Right lung (tissue), 2 donors: ENCODE measurements at regions not wholly inside any gene's neighbourhood (a gene's known extent, or its start where the extent isn't known, plus 50 kb on each side); places are given as distances from the start of the nearest gene placed in this dataset.

Experiments used
- DNase-seq, 2 donors: peaks; one replicate each; pipeline ENCODE4 v3.0.0-alpha.2; 2013

DNA sequence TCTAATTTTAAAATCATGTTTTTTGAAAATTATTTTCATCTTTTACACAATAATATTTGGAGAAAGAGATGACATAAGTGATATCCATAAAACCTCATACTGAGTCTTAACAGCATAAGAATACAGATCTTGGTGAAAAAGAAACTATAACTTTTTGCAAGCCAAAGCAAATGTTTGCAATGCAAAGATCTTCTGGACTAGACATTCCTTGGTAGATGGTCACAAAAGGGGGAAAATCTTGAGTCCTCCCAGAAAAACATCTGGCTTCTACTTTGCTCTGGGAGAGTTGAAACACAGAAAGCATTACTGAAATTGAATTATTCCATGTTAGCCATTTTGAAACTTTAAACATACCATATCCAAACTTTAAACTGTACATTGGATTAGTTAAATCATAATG is 308.2 kb downstream of the ANXA1 start:
- DNase-seq = no peak

DNA sequence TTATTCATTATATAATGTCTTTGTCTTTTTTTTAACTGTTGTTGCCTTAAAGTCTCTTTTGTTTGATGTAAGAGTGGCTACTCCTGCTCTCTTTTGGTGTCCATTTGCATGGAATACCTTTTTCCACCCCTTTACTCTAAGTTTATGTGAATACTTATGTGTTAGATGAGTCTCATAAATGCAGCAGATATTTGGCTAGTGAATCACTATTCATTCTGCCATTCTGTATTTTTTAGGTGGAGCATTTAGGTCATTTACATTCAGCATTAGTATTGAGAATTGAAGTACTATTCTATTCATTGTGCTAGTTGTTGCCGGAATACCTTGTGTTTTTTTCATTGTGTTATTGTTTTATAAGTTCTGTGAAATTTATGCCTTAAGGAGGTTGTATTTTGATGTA is 317.1 kb downstream of the ANXA1 start:
- no peak for DNase-seq

GRCh38 chr9:73470766-73471165 is 319.1 kb downstream of the ANXA1 start:
- no peak for DNase-seq

- DNase-seq = no peak
Observed at GRCh38 chr9:73474002-73474600, 322.4 kb downstream of the ANXA1 start.

DNA sequence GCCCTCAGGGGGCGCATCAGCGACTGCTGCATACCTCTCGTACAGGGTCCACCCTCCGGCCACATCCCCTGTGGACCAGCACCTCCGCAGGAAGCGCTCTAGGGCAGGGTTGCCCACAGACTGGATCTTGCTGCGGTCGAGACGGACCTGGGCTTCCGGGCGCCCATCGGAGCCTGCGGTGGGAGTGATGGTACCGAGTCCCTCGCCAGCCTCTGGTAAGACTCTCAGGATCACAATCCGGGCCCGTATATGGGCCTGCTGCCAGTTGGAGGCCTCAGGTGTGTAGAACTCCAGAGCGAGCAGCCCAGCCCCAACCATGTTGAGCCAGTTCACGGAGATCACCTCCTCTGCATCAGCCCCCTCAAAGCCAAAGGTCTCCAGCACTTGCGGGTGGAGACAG is 323.0 kb downstream of the ANXA1 start:
- no peak for DNase-seq

GRCh38 chr9:73494894-73495293 is 343.2 kb downstream of the ANXA1 start:
- no peak for DNase-seq

DNA sequence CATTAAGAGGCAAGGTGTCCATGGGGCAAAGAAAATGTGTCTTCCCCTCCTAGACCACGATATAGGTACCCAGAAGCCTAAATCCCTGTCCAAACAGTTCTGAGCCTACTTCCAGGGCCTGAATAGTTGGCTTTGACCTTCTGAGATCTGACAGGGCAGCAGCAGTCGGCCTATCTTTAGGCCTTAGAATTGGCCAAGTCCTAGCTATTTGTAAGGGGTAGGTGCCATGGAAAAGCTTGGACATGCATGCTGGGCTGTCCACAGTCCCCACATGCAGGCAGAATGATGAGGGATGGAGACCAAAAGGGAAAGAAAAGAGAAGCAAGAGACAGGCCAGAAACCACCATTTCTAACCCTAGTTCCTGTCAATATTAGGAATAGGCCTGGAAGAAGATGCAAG is 346.1 kb downstream of the ANXA1 start:
- no peak for DNase-seq

GRCh38 chr9:73515216-73515615 is 363.6 kb downstream of the ANXA1 start:
- no peak for DNase-seq

- DNase-seq = no peak
Observed at GRCh38 chr9:73523391-73523790, 371.7 kb downstream of the ANXA1 start.

DNA sequence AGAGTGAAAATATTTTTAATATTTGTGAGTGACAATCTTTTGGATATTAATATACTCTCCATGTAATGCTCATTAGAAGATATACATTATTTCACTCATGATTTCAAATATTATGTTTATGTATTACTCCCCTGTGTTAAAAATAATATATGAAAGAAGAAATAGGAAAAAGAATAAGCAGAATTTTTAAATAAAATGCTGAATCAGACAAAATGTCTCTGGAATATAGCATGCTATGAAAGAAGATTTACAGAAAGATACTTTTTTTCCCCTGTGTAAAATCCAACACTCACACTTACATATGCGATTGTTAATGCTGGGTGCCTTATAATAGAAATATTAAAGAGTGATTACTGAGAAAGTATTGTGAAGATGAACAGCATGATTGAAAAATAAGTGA is 373.7 kb downstream of the ANXA1 start:
- DNase-seq = no peak

- no peak for DNase-seq
Observed at GRCh38 chr9:73527521-73527920, 375.9 kb downstream of the ANXA1 start.

GRCh38 chr9:73528926-73529325 is 377.3 kb downstream of the ANXA1 start:
- DNase-seq = no peak

DNA sequence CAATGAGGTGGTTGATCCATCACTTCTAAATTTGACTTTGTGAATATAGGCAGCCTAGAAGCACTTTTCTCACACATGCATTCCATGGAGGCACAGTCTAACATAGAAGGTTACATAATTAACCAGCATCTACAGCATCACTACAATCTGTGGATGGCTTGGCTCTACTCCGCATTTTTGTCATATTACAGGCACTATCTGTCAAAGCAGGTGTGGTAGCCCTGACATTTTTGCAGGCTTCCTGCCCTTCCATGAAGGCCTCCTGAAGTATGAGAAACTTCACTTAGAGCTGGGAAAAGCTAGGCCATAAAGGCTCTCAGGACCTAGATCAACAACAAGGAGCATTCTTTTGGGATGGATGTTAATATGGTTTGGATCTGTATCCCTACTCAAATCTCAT is 378.0 kb downstream of the ANXA1 start:
- no peak for DNase-seq

DNA sequence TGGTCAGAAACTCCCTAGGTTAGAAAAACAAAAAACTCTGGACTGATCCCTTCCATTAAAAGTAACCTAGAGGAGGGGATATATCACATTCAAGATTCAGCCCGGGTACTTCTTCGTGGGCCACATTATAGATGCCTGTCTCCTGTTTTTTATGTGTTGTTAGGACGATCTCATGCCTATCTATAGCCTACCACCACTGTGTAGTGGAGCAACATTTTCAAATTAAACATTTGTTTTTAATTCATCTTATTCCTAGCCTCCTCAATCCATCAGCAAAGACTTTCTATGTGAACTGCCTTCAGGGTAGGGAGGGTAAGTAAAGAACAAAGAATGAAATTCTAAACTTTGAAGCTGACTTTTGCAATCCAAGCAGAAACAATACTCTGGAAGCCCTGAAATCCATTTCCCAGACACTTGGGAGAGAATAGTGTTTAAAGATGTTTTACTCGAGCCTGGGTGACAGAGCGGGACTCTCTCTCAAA is 379.4 kb downstream of the ANXA1 start:
- no peak for DNase-seq

- no peak for DNase-seq
Observed at GRCh38 chr9:73531658-73532057, 380.0 kb downstream of the ANXA1 start.

GRCh38 chr9:73532985-73533384 is 381.3 kb downstream of the ANXA1 start:
- no peak for DNase-seq

- no peak for DNase-seq
Observed at GRCh38 chr9:73536403-73536802, 384.7 kb downstream of the ANXA1 start.

DNA sequence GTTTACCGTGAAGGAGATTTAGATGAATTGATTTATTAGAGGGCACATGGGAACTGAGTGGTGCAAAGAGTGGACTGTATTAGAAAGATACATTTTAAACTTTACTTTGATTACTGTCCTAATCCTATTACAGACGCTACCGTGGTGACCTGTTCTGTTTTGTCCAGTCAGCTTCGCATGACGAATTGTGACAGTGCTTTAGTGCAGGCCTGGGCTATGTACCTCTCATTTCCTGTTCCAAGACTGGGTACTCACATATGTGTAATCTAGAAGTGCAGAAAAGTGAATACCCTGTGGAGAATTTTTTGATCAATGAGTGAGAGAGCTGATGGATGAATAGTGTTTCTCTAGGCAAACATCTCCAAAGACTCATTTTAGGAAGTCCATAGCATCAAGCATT is 385.9 kb downstream of the ANXA1 start:
- no peak for DNase-seq

DNA sequence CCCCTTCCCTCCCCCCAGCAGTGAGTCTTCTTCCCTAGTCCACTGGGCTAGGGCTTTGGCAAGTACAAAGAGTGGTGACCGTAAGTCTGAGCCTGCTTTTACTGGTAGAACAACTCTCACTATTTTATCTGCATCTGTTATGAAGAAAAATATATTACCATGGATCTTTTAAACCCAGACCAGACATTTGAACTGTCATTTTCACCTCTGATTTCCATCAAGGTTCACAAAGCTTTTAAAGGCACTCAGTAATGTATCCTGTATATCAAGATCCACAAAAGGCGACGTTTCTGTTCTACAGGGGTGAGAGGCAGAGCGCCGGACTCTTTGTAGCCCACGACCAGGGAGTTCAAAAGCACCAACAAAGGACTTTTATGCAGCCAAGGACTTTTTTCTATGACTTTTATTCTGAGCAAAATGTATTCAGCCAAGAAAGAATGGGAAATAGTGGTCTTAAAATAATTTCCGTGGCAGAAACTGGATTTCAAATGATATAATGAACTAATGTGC is 388.3 kb downstream of the ANXA1 start:
- DNase-seq = no peak

DNA sequence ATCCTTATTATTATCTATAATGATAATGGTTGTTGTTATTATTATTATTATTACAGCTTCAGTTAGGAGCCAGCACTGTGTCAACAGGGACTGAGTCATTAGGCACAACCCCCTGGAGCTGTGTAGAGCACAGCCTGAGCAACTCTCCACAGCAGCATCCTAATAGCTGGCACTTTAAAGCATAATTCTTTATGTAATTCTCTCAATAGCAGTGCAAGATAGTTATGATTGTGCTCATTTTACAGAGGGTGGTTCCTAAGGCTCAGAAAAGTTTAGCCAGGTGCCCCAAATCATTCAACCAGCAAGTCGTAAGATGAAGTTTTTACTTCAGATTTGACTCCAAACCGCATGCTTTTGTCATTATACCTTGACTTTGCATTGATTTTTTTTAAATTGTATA is 390.3 kb downstream of the ANXA1 start:
- DNase-seq = no peak

DNA sequence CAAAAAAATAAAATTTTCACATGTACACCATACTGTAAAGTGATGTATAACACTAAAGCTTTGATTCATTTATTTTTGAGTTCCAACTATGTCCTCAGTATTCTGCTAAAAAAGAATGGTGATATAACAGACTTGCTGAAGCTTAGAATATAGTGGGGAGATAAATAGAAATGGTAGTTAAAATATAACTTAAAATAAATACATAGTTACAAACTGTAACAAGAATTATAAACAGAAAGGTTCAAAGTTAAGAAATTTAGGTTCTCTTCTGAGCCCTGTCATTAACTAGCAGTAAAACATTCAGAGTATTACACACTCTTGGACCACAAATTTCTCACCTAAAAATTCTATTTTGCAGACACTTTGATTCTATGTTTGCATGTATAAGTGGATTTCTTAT is 392.1 kb downstream of the ANXA1 start:
- DNase-seq = no peak

GRCh38 chr9:73548201-73548600 is 396.5 kb downstream of the ANXA1 start:
- DNase-seq = no peak

- DNase-seq = no peak
Observed at GRCh38 chr9:73549991-73550390, 398.3 kb downstream of the ANXA1 start.

DNA sequence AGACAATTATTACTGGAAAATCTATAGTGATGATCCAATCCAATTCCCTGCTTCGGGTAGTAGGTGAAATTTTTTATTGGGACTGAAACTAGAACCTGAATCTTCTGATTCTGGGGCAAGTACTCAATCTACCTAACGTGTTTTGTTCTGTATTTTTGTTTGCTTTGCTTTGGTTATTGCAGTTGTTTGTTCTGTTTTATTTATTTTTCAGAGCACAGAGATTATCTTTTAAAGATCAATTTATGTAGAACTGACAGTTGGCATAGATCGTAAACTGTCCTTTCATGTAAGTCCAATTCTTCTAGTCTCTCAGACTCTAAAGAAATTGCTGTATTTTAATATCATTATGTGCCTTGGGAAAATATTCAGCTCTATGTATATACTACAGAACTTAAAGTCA is 401.6 kb downstream of the ANXA1 start:
- no peak for DNase-seq
